CD14-positive monocyte (primary cell): ENCODE measurements at regions not wholly inside any gene's neighbourhood (a gene's known extent, or its start where the extent isn't known, plus 50 kb on each side); places are given as distances from the start of the nearest gene placed in this dataset.

Experiments used
- DNase-seq, 3 donors: peaks; one replicate each; pipeline ENCODE4 v3.0.0-alpha.2; 2011 to 2022
- H2AFZ ChIP-seq: 2 replicates; pipeline ENCODE4 v1.6.0; 2012; ENCODE audit warnings: mild to moderate bottlenecking, low read depth, low read length, inconsistent platforms; ENCODE audit not compliant: insufficient read depth, poor library complexity, severe bottlenecking
- H3K27ac ChIP-seq, 2 donors: 1 replicate in 1 of 2; 2 replicates in 1 of 2; pipeline ENCODE4 v1.5.1; 2012 to 2013; ENCODE audit warnings: low read length in 2 of 2, control low read depth in 1 of 2, inconsistent platforms in 1 of 2, low read depth in 1 of 2, mild to moderate bottlenecking in 1 of 2
- H3K27me3 ChIP-seq, 2 donors: one replicate each; pipeline versions ENCODE4 v1.6.0 to v1.6.1; 2011 to 2013; ENCODE audit warnings: low read length in 2 of 2; ENCODE audit not compliant: control insufficient read depth in 2 of 2, insufficient read depth in 2 of 2
- H3K36me3 ChIP-seq, 2 donors: replicated peaks in 1 of 2; 1 replicate in 1 of 2; 2 replicates in 1 of 2; pipeline versions ENCODE4 v1.5.1 to v1.6.1; 2012 to 2013; ENCODE audit warnings: low read length in 2 of 2, control low read depth in 1 of 2, inconsistent platforms in 1 of 2, mild to moderate bottlenecking in 1 of 2; ENCODE audit not compliant: insufficient read depth in 2 of 2, control insufficient read depth in 1 of 2
- H3K4me1 ChIP-seq, 2 donors: 1 replicate in 1 of 2; 2 replicates in 1 of 2; pipeline versions ENCODE4 v1.5.1 to v1.6.1; 2012 to 2013; ENCODE audit warnings: low read length in 2 of 2, control low read depth in 1 of 2, inconsistent platforms in 1 of 2, mild to moderate bottlenecking in 1 of 2, moderate library complexity in 1 of 2; ENCODE audit not compliant: insufficient read depth in 2 of 2, control insufficient read depth in 1 of 2
- H3K4me2 ChIP-seq: replicated peaks from 2 replicates; pipeline ENCODE3; 2012; ENCODE audit warnings: low read length, moderate library complexity, mild to moderate bottlenecking; ENCODE audit not compliant: poor library complexity, severe bottlenecking; ENCODE audit errors: extremely low read depth
- H3K4me3 ChIP-seq, 3 experiments: fragments of 200-600 bp in 1 of 3; sonication (generic) in 1 of 3; replicated peaks in 1 of 3; 1 replicate in 2 of 3; 2 replicates in 1 of 3; pipeline ENCODE4 v1.5.1; 2011 to 2013; ENCODE audit warnings: low read length in 3 of 3, mild to moderate bottlenecking in 3 of 3, control low read depth in 2 of 3, low read depth in 2 of 3, inconsistent platforms in 1 of 3, moderate library complexity in 1 of 3
- H3K79me2 ChIP-seq: 2 replicates; pipeline ENCODE4 v1.6.0; 2012; ENCODE audit warnings: mild to moderate bottlenecking, control low read depth, inconsistent platforms, low read length, moderate library complexity; ENCODE audit not compliant: insufficient read depth
- H3K9ac ChIP-seq: 2 replicates; pipeline ENCODE4 v1.6.0; 2017; ENCODE audit warnings: low read length, mild to moderate bottlenecking; ENCODE audit not compliant: insufficient read depth, poor library complexity, severe bottlenecking
- H3K9me3 ChIP-seq, 2 donors: replicated peaks in 1 of 2; 1 replicate in 1 of 2; 2 replicates in 1 of 2; pipeline versions ENCODE4 v1.5.1 to v1.6.1; 2012 to 2013; ENCODE audit warnings: low read length in 2 of 2, control low read depth in 1 of 2; ENCODE audit not compliant: control insufficient read depth in 1 of 2, insufficient read depth in 1 of 2
- H4K20me1 ChIP-seq: 2 replicates; pipeline ENCODE4 v1.6.0; 2012; ENCODE audit warnings: mild to moderate bottlenecking, low read length, control low read depth, moderate library complexity; ENCODE audit not compliant: insufficient read depth
- H3K27ac Mint-ChIP-seq, 7 donors: one replicate each; pipeline ENCODE4 v1.8.0; 2020; ENCODE audit warnings: mild to moderate bottlenecking in 7 of 7, mixed read lengths in 7 of 7, moderate library complexity in 6 of 7, inconsistent platforms in 2 of 7
- H3K27me3 Mint-ChIP-seq, 3 donors: one replicate each; pipeline ENCODE4 v1.8.0; 2021 to 2022; ENCODE audit warnings: low read depth in 3 of 3, mild to moderate bottlenecking in 3 of 3, mixed read lengths in 3 of 3, moderate library complexity in 3 of 3, inconsistent platforms in 1 of 3
- H3K36me3 Mint-ChIP-seq, 2 donors: one replicate each; pipeline ENCODE4 v1.8.0; 2020; ENCODE audit warnings: mixed read lengths in 2 of 2, inconsistent platforms in 1 of 2, mild to moderate bottlenecking in 1 of 2
- H3K4me1 Mint-ChIP-seq: one replicate; pipeline ENCODE4 v1.8.0; 2020; ENCODE audit warnings: mild to moderate bottlenecking, mixed read lengths
- H3K4me3 Mint-ChIP-seq, 2 donors: one replicate each; pipeline ENCODE4 v1.8.0; 2020; ENCODE audit warnings: mild to moderate bottlenecking in 2 of 2, mixed read lengths in 2 of 2, moderate library complexity in 1 of 2
- H3K9me3 Mint-ChIP-seq, 7 donors: one replicate each; pipeline ENCODE4 v1.8.0; 2020 to 2022; ENCODE audit warnings: mixed read lengths in 7 of 7, mild to moderate bottlenecking in 6 of 7, moderate library complexity in 6 of 7, inconsistent platforms in 2 of 7
- CTCF ChIP-seq: fragments of 200-600 bp; IDR thresholded peaks from one replicate; pipeline ENCODE4 v1.8.0; 2022; ENCODE audit warnings: antibody characterized with exemption, mild to moderate bottlenecking
- WGBS: methylation state at CpG from one replicate; pipeline ENCODE4 v1.1.5; 2013; ENCODE audit warnings: missing lambda C conversion rate; ENCODE audit not compliant: insufficient coverage; 5-methylcytosine and 5-hydroxymethylcytosine counted together
- intact Hi-C, 2 donors: fragments of 100-400 bp; cut with micrococcal nuclease; formaldehyde crosslinking; loops; one replicate each; pipeline versions ENCODE4 v1.15.0 to v1.15.1; 2023

GRCh38 chr4:20317424-20317985, 65.8 kb downstream of the SLIT2 start:
- TF ChIP-seq CTCF = no peak
- Mint-ChIP-seq H3K27me3 (no peaks in the 10 kb centered on the region), H3K9me3 (peaks cover 0 to 2% (median 0%) of the 10 kb centered on the region in 7 donors), H3K4me1 (no peaks in the 10 kb centered on the region), H3K36me3 (no peaks in the 10 kb centered on the region), H3K27ac (no peak overlapping the region), H3K4me3 (no peak overlapping the region)
- H2AFZ ChIP-seq = no peak overlapping the region
- H3K27me3 ChIP-seq = no peaks in the 10 kb centered on the region
- no peaks in the 10 kb centered on the region for H3K79me2 ChIP-seq
- H4K20me1 ChIP-seq = no peaks in the 10 kb centered on the region
- no peak overlapping the region for H3K9ac ChIP-seq
- H3K27ac ChIP-seq = no peak overlapping the region
- no peaks in the 10 kb centered on the region for H3K4me1 ChIP-seq
- no peak for DNase-seq
- no CpG with 5 or more reads among the region's 2 CpGs for WGBS
- no peak overlapping the region for H3K4me2 ChIP-seq
- no peak overlapping the region for H3K4me3 ChIP-seq
- intact Hi-C loops = no loop called here
- no peaks in the 10 kb centered on the region for H3K9me3 ChIP-seq
- no peaks in the 10 kb centered on the region for H3K36me3 ChIP-seq

GRCh38 chr4:20318001-20318908, 66.5 kb downstream of the SLIT2 start:
- no peaks in the 10 kb centered on the region for H3K27me3 ChIP-seq
- no peak overlapping the region for H3K4me3 ChIP-seq
- no peaks in the 10 kb centered on the region for H3K4me1 Mint-ChIP-seq
- H3K9me3 ChIP-seq = no peaks in the 10 kb centered on the region
- no peaks in the 10 kb centered on the region for H3K9me3 Mint-ChIP-seq
- no peak overlapping the region for H3K4me3 Mint-ChIP-seq
- H3K36me3 Mint-ChIP-seq = no peaks in the 10 kb centered on the region
- no peaks in the 10 kb centered on the region for H4K20me1 ChIP-seq
- intact Hi-C loops = no loop called here
- no peaks in the 10 kb centered on the region for H3K36me3 ChIP-seq
- H3K27ac ChIP-seq = no peak overlapping the region
- no peak overlapping the region for H3K27ac Mint-ChIP-seq
- 80% methylated on average over 3 of the region's 8 CpGs for WGBS
- no peaks in the 10 kb centered on the region for H3K79me2 ChIP-seq
- TF ChIP-seq CTCF = no peak
- DNase-seq = no peak
- no peak overlapping the region for H2AFZ ChIP-seq
- no peaks in the 10 kb centered on the region for H3K27me3 Mint-ChIP-seq
- H3K4me1 ChIP-seq = no peaks in the 10 kb centered on the region
- H3K9ac ChIP-seq = no peak overlapping the region
- H3K4me2 ChIP-seq = no peak overlapping the region
